Mucosa of rectum (tissue), 2 donors: ENCODE measurements at regions not wholly inside any gene's neighbourhood (a gene's known extent, or its start where the extent isn't known, plus 50 kb on each side); places are given as distances from the start of the nearest gene placed in this dataset.

Experiments
- H3K27ac ChIP-seq, 2 donors: one replicate each; pipeline ENCODE4 v1.7.0; 2013; ENCODE audit warnings: inconsistent platforms in 2 of 2, low read depth in 2 of 2, low read length in 2 of 2
- H3K27me3 ChIP-seq, 2 donors: one replicate each; pipeline ENCODE4 v1.7.0; 2013; ENCODE audit warnings: low read length in 2 of 2; ENCODE audit not compliant: control insufficient read depth in 2 of 2, insufficient read depth in 2 of 2
- H3K36me3 ChIP-seq, 2 donors: one replicate each; pipeline ENCODE4 v1.7.0; 2013; ENCODE audit warnings: low read length in 2 of 2; ENCODE audit not compliant: control insufficient read depth in 2 of 2, insufficient read depth in 2 of 2
- H3K4me1 ChIP-seq, 2 donors: one replicate each; pipeline ENCODE4 v1.7.0; 2013; ENCODE audit warnings: low read length in 2 of 2, mild to moderate bottlenecking in 1 of 2; ENCODE audit not compliant: control insufficient read depth in 2 of 2, insufficient read depth in 2 of 2
- H3K4me3 ChIP-seq, 2 donors: one replicate each; pipeline ENCODE4 v1.7.0; 2013; ENCODE audit warnings: low read length in 2 of 2
- H3K9ac ChIP-seq, 2 donors: one replicate each; pipeline ENCODE4 v1.7.0; 2013; ENCODE audit warnings: low read length in 2 of 2, low read depth in 1 of 2, mild to moderate bottlenecking in 1 of 2
- H3K9me3 ChIP-seq, 2 donors: one replicate each; pipeline ENCODE4 v1.7.0; 2013; ENCODE audit warnings: low read length in 2 of 2; ENCODE audit not compliant: control insufficient read depth in 2 of 2
- donor health status: healthy.
- donor health status: Normal muscosa, but diverticular disease.

- no peaks in the 10 kb centered on the region for H3K36me3 ChIP-seq
- H3K27ac ChIP-seq, result no peak overlapping the region
- no peaks in the 10 kb centered on the region for H3K27me3 ChIP-seq
- no peaks in the 10 kb centered on the region for H3K4me1 ChIP-seq
- peaks cover 0 to 3% of the 10 kb centered on the region in 2 donors for H3K9me3 ChIP-seq
- no peak overlapping the region for H3K4me3 ChIP-seq
- H3K9ac ChIP-seq, result no peak overlapping the region
Measured at GRCh38 chr2:3115301-3116042, 262.1 kb downstream of the EIPR1 start.

GRCh38 chr2:3114406-3115185 lies 263.0 kb downstream of the EIPR1 start:
- peaks cover 0 to 5% of the 10 kb centered on the region in 2 donors for H3K9me3 ChIP-seq
- H3K27ac ChIP-seq, result no peak overlapping the region
- H3K4me1 ChIP-seq, result no peaks in the 10 kb centered on the region
- no peaks in the 10 kb centered on the region for H3K27me3 ChIP-seq
- no peaks in the 10 kb centered on the region for H3K36me3 ChIP-seq
- no peak overlapping the region for H3K9ac ChIP-seq
- no peak overlapping the region for H3K4me3 ChIP-seq

GRCh38 chr2:3113769-3114168 lies 263.8 kb downstream of the EIPR1 start:
- no peak overlapping the region for H3K27ac ChIP-seq
- H3K36me3 ChIP-seq, result no peaks in the 10 kb centered on the region
- peaks cover 0 to 5% of the 10 kb centered on the region in 2 donors for H3K9me3 ChIP-seq
- H3K9ac ChIP-seq, result no peak overlapping the region
- no peaks in the 10 kb centered on the region for H3K27me3 ChIP-seq
- no peak overlapping the region for H3K4me3 ChIP-seq
- H3K4me1 ChIP-seq, result no peaks in the 10 kb centered on the region

GRCh38 chr2:3113122-3113521 lies 264.5 kb downstream of the EIPR1 start:
- H3K9me3 ChIP-seq, result peaks cover 0 to 5% of the 10 kb centered on the region in 2 donors
- H3K27me3 ChIP-seq, result no peaks in the 10 kb centered on the region
- H3K9ac ChIP-seq, result no peak overlapping the region

GRCh38 chr2:3112553-3112952 lies 265.1 kb downstream of the EIPR1 start:
- Histone ChIP-seq H3K4me3 (no peak overlapping the region), H3K9ac (no peak overlapping the region), H3K36me3 (no peaks in the 10 kb centered on the region), H3K27ac (no peak overlapping the region), H3K4me1 (no peaks in the 10 kb centered on the region), H3K9me3 (peaks cover 0 to 5% of the 10 kb centered on the region in 2 donors), H3K27me3 (no peaks in the 10 kb centered on the region)

More at GRCh38 chr2:3113122-3113521, 264.5 kb downstream of the EIPR1 start:
- no peak overlapping the region for H3K4me3 ChIP-seq
- H3K4me1 ChIP-seq, result no peaks in the 10 kb centered on the region
- no peak overlapping the region for H3K27ac ChIP-seq
- no peaks in the 10 kb centered on the region for H3K36me3 ChIP-seq

GRCh38 chr2:3112131-3112530 lies 265.5 kb downstream of the EIPR1 start:
- Histone ChIP-seq H3K4me1 (no peaks in the 10 kb centered on the region), H3K9ac (no peak overlapping the region), H3K27me3 (no peaks in the 10 kb centered on the region), H3K27ac (no peak overlapping the region), H3K36me3 (no peaks in the 10 kb centered on the region), H3K9me3 (peaks cover 0 to 5% of the 10 kb centered on the region in 2 donors), H3K4me3 (no peak overlapping the region)

- no peak overlapping the region for H3K9ac ChIP-seq
- no peak overlapping the region for H3K27ac ChIP-seq
- H3K4me3 ChIP-seq, result no peak overlapping the region
- H3K4me1 ChIP-seq, result no peaks in the 10 kb centered on the region
- peaks cover 0 to 5% of the 10 kb centered on the region in 2 donors for H3K9me3 ChIP-seq
- no peaks in the 10 kb centered on the region for H3K27me3 ChIP-seq
- H3K36me3 ChIP-seq, result no peaks in the 10 kb centered on the region
Measured at GRCh38 chr2:3110994-3111666, 266.5 kb downstream of the EIPR1 start.

- Histone ChIP-seq H3K27me3 (no peaks in the 10 kb centered on the region), H3K36me3 (no peaks in the 10 kb centered on the region), H3K9me3 (peaks cover 0 to 5% of the 10 kb centered on the region in 2 donors), H3K4me1 (no peaks in the 10 kb centered on the region), H3K27ac (no peak overlapping the region), H3K9ac (no peak overlapping the region), H3K4me3 (no peak overlapping the region)
Measured at GRCh38 chr2:3110555-3110954, 267.1 kb downstream of the EIPR1 start.

GRCh38 chr2:3108710-3109702 lies 268.6 kb downstream of the EIPR1 start:
- no peaks in the 10 kb centered on the region for H3K36me3 ChIP-seq

More at GRCh38 chr2:3108710-3109702, 268.6 kb downstream of the EIPR1 start:
- Histone ChIP-seq H3K9me3 (peaks cover 0 to 5% of the 10 kb centered on the region in 2 donors), H3K9ac (no peak overlapping the region), H3K27me3 (no peaks in the 10 kb centered on the region), H3K4me1 (no peaks in the 10 kb centered on the region), H3K4me3 (no peak overlapping the region), H3K27ac (no peak overlapping the region)
